Chondrocyte (in vitro differentiated cells): ENCODE measurements at regions not wholly inside any gene's neighbourhood (a gene's known extent, or its start where the extent isn't known, plus 50 kb on each side); places are given as distances from the start of the nearest gene placed in this dataset.
"Not testable (repeated sequence)": the region's sequence is repeated elsewhere in the genome, so short reads cannot be mapped to it uniquely, and the experiment has no call there.

Source experiments
- DNase-seq: peaks from one replicate; pipeline ENCODE4 v3.0.0; 2021; ENCODE audit warnings: mixed read lengths, low spot score
- H3K27ac Mint-ChIP-seq: one replicate; pipeline ENCODE4 v1.8.0; 2021; ENCODE audit warnings: mild to moderate bottlenecking, moderate library complexity, mixed read lengths; ENCODE audit not compliant: unreplicated experiment
- H3K27me3 Mint-ChIP-seq: 2 replicates; pipeline ENCODE4 v1.8.0; 2021; ENCODE audit warnings: low read depth, mixed read lengths
- H3K36me3 Mint-ChIP-seq: 2 replicates; pipeline ENCODE4 v1.8.0; 2021; ENCODE audit warnings: low read depth, mixed read lengths
- H3K4me1 Mint-ChIP-seq: 2 replicates; pipeline ENCODE4 v1.8.0; 2021; ENCODE audit warnings: low read depth, mild to moderate bottlenecking, mixed read lengths
- H3K4me3 Mint-ChIP-seq: one replicate; pipeline ENCODE4 v1.8.0; 2021; ENCODE audit warnings: mild to moderate bottlenecking, moderate library complexity, mixed read lengths; ENCODE audit not compliant: unreplicated experiment
- H3K9me3 Mint-ChIP-seq: 2 replicates; pipeline ENCODE4 v1.8.0; 2021; ENCODE audit warnings: low read depth, mixed read lengths
- CTCF ChIP-seq: fragments of 200-600 bp; sonication (generic); IDR thresholded peaks from 2 replicates; pipeline ENCODE4 v1.5.0; 2021; ENCODE audit warnings: antibody characterized with exemption, mild to moderate bottlenecking, moderate library complexity

- Mint-ChIP-seq H3K9me3 (peaks cover 57% of the 10 kb centered on the region), H3K4me3 (no peak overlapping the region), H3K4me1 (no peaks in the 10 kb centered on the region), H3K27ac (no peak overlapping the region), H3K27me3 (no peaks in the 10 kb centered on the region), H3K36me3 (peaks cover 1% of the 10 kb centered on the region)
- DNase-seq: no peak
- TF ChIP-seq CTCF: no peak
These were observed 189.3 kb downstream of the ANKRD30B start for GRCh38 chr18:14937271-14937670.

- no peak for TF ChIP-seq CTCF
- no peaks in the 10 kb centered on the region for H3K27me3 Mint-ChIP-seq
- DNase-seq: no peak
- peaks cover 56% of the 10 kb centered on the region for H3K9me3 Mint-ChIP-seq
- H3K36me3 Mint-ChIP-seq: no peaks in the 10 kb centered on the region
- H3K4me3 Mint-ChIP-seq: no peak overlapping the region
- no peaks in the 10 kb centered on the region for H3K4me1 Mint-ChIP-seq
- H3K27ac Mint-ChIP-seq: no peak overlapping the region
These were observed 191.2 kb downstream of the ANKRD30B start for GRCh38 chr18:14939141-14939540.

DNA sequence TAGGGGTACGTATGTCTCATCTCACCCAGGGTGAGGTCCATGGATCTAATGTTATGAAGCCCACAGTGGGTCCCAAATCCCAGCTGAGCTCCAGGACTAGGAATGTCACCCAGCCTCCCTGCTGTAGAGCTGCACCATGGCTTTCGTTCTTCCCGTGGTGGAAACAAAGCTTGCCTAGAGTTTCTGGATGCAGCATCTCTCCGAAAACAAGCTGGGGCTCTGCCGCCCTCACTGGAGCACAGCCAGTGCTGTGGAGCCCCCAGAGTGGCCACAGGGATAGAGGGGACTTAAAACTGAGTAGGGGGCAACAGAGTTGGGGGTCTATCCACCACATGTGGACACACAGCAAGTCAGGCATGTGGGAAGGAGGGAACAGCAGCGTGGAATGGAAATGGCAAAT is 192.1 kb downstream of the ANKRD30B start:
- peaks cover 51% of the 10 kb centered on the region for H3K9me3 Mint-ChIP-seq

GRCh38 chr18:14940735-14941134 is 192.8 kb downstream of the ANKRD30B start:
- no peak for DNase-seq
- H3K36me3 Mint-ChIP-seq: no peaks in the 10 kb centered on the region
- TF ChIP-seq CTCF: no peak

More for the DNA sequence above, 192.1 kb downstream of the ANKRD30B start:
- not testable (repeated sequence) for DNase-seq, H3K4me1 Mint-ChIP-seq, H3K27me3 Mint-ChIP-seq, H3K27ac Mint-ChIP-seq, H3K36me3 Mint-ChIP-seq, H3K4me3 Mint-ChIP-seq

DNA sequence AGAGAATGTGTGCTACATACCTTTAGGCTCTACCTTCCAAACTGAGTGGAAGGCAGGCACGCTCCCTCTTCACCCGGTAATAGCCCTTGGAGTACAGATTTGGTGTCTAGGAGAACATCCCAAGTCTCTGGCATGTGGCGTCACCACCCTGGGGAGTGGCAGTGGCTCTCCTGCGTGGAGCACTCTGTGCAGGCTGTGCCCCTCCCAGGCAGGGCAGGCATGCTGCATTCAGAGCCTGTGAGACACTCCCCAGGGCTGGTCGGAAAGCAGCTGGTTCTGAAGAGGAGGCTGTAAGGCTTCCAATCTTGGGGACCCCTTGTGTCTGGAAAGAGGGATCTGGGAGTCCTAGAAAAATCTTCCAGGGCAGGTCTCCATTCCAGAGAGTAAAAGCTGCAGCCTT is 193.3 kb downstream of the ANKRD30B start:
- no peak for DNase-seq
- Mint-ChIP-seq H3K4me1 (no peaks in the 10 kb centered on the region), H3K4me3 (no peak overlapping the region), H3K9me3 (peaks cover 47% of the 10 kb centered on the region), H3K36me3 (no peaks in the 10 kb centered on the region), H3K27ac (no peak overlapping the region), H3K27me3 (no peaks in the 10 kb centered on the region)
- TF ChIP-seq CTCF: no peak

More at GRCh38 chr18:14940735-14941134, 192.8 kb downstream of the ANKRD30B start:
- no peak overlapping the region for H3K4me3 Mint-ChIP-seq
- no peak overlapping the region for H3K27ac Mint-ChIP-seq
- H3K27me3 Mint-ChIP-seq: no peaks in the 10 kb centered on the region
- no peaks in the 10 kb centered on the region for H3K4me1 Mint-ChIP-seq
- H3K9me3 Mint-ChIP-seq: peaks cover 47% of the 10 kb centered on the region

DNA sequence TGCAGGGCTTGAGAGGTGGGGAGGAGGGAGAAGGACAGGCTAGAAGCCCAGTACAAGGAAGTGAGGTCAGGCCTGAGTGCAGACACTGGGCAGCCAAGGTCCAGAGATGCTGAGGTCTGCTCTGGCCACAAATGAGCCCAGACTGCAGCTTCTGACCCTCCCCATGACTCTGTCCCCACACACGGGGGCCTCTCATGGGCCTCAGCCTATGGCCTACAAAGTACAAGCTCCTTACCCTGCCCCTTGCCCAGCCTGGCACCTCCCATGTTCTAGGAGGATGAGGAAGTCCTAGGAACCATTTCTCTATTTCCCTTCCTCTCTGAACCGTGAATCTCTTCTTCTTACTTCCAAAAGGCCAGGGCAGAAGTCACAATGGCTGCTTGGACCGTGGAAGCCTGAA is 193.8 kb downstream of the ANKRD30B start:
- no peak overlapping the region for H3K27ac Mint-ChIP-seq
- H3K4me3 Mint-ChIP-seq: no peak overlapping the region
- no peaks in the 10 kb centered on the region for H3K27me3 Mint-ChIP-seq
- no peaks in the 10 kb centered on the region for H3K36me3 Mint-ChIP-seq
- no peak for TF ChIP-seq CTCF
- no peak for DNase-seq
- H3K9me3 Mint-ChIP-seq: peaks cover 47% of the 10 kb centered on the region
- H3K4me1 Mint-ChIP-seq: no peaks in the 10 kb centered on the region
